ENCODE measurements at regions not wholly inside any gene's neighbourhood (a gene's known extent, or its start where the extent isn't known, plus 50 kb on each side); places are given as distances from the start of the nearest gene placed in this dataset.

DNA sequence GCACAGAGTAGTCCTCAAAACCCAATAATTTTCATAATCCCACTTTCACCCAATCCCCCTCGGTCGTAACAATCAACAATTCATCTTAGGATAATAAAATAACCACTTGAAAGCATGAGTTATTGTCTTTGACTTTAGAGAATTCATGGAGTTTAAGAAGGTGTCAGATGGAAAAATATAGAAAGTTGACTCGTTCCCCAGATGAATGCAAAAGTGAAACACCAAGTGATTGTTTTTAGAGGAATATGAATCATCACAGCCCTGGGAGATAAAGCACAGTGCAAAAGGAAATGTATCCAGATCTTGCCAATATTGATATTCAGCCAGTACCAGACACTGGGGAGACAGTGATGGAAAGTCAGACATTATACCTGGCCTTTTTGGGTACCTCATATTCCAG lies 860.5 kb downstream of the DHX35 start:
- TF ChIP-seq POLR2A (IDR thresholded peaks at IDR 0.05; ENCODE audit: low read depth, low read length) = no peak
- no peak for DNase-seq (ENCODE audit: insufficient read length, low spot score)
- no peak for FAIRE-seq

DNA sequence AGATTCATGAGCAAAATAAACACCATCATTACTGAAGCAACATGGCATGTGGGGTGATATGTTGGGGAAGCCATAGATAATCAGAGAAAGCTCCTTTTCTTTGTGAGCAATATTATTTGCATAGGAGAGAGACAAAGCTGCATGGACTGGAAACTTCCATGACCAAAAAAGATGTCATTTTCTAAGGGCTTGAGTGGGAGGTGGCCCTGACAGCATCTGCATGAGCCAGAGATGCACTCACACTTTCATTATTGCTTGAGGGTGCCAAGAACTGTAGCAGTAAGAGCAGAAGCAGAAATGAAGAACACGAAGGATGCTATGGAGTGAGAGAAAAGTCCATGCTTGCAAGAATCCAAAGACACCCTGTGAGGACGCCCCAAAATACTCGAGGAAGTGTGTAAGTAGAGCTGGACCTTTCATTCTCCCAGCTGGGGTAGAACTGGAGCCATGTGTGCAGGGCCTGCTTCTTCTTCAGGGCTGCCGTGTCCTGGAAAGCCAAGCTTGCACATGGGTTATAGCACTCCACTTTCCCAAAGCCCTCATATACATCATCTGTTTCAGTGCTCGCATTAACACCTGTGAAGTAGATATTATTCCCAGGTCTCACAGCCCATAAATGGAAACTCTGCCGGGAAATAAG lies 851.2 kb downstream of the DHX35 start:
- DNase-seq (ENCODE audit: insufficient read length, low spot score) (no peak), FAIRE-seq (no peak)
- TF ChIP-seq SPI1 (IDR thresholded peaks at IDR 0.05; ENCODE audit: low read depth, low read length) (no peak), POU2F2 (IDR thresholded peaks at IDR 0.05; ENCODE audit: low read depth, low read length) (peak; percentile 69; the same call in 1 of the 2 replicates)

DNA sequence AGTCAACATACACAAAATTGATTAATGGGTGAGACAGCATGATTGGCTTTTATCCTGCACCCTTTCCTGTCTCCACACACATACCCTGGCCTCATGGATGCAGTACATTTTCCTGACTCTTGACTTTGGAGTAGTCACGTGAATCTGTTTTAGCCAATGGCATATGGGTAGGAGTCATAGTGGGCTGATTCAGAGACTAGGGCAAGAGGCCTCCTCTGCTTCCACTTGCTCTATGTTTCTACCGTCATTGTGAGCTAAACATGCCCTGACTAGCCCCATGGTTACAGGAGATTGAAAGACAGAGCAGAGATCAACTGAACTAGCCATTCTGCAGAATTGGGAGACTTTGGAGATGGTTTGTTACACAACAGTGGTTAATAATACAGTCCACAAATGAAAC lies 850.0 kb downstream of the DHX35 start:
- no peak for FAIRE-seq
- no peak for TF ChIP-seq POLR2A (IDR thresholded peaks at IDR 0.05; ENCODE audit: low read depth, low read length)
- TF ChIP-seq SPI1 (IDR thresholded peaks at IDR 0.05; ENCODE audit: low read depth, low read length) = no peak
- TF ChIP-seq PAX5 (IDR thresholded peaks at IDR 0.05; ENCODE audit: insufficient read depth, low read length, severe bottlenecking) = no peak
- TF ChIP-seq POU2F2 (IDR thresholded peaks at IDR 0.05; ENCODE audit: low read depth, low read length) = no peak
- no peak for TF ChIP-seq TAF1 (IDR thresholded peaks at IDR 0.05; ENCODE audit: low read depth, low read length)
- no peak for TF ChIP-seq POLR2AphosphoS5 (IDR thresholded peaks at IDR 0.05; ENCODE audit: low read depth, low read length)
- DNase-seq (ENCODE audit: insufficient read length, low spot score) = no peak

DNA sequence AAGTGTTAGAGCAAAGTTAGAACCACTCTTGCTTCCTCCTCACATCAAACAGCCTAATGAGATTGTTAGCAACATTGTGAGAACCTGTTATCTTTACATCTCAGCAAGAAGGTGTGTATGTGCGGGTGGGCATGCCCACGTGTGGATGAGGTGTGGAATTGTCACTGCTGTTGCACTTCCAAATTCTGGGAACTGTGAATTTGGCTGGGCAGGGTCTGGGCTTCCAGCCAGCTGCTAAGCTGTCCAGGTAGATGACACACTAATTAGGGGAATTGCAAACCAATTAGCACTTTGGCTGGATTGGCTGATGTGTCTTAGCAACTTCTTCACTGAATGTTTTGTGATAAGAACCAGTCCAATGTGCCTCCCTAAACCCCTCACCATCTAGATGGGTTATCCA lies 848.2 kb downstream of the DHX35 start:
- DNase-seq (ENCODE audit: insufficient read length, low spot score) = no peak
- TF ChIP-seq POLR2A (IDR thresholded peaks at IDR 0.05; ENCODE audit: low read depth, low read length) (no peak), POU2F2 (IDR thresholded peaks at IDR 0.05; ENCODE audit: low read depth, low read length) (no peak), POLR2AphosphoS5 (IDR thresholded peaks at IDR 0.05; ENCODE audit: low read depth, low read length) (no peak), TAF1 (IDR thresholded peaks at IDR 0.05; ENCODE audit: low read depth, low read length) (no peak), SPI1 (IDR thresholded peaks at IDR 0.05; ENCODE audit: low read depth, low read length) (no peak)
- FAIRE-seq = no peak

DNA sequence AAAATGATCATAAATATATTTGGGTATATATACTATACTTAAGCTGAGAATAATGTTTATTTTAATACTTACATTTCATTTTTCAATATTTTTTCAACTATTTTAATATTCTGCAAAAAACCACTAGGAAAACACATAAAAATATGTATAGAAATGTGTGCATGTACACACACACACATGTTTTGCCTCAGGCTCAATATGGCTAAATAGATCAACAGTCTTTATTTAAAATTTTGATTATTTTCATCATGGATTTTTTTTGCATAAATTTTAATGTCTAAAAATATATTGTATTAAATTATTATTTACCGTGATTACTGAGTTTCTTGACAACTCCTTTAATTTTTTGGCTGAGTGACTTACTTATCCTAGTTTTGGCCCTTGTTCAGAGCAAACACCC lies 846.5 kb downstream of the DHX35 start:
- TF ChIP-seq SPI1 (IDR thresholded peaks at IDR 0.05; ENCODE audit: low read depth, low read length) (no peak), TAF1 (IDR thresholded peaks at IDR 0.05; ENCODE audit: low read depth, low read length) (no peak)
- FAIRE-seq (no peak), DNase-seq (ENCODE audit: insufficient read length, low spot score) (no peak)

DNA sequence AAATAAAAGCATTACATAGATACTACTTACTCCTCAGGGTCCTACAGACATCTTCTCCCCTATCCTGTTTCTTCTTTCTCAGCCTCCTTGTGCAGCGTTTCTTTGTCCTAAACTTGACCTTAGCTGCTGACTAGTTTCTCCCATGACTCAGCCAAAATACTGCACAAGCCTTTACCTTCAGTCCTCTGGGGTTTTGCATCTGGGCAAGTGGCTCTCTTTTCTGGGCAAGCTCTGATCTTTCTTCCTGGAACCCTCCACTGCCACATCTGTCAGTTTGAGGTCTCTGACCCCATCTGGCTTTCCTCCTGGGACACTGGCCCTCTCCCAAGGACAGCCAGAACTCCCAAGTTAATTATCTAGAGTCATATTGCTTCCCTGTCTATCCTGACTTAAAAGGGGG lies 838.4 kb downstream of the DHX35 start:
- FAIRE-seq = no peak
- no peak for DNase-seq (ENCODE audit: insufficient read length, low spot score)
- no peak for TF ChIP-seq POU2F2 (IDR thresholded peaks at IDR 0.05; ENCODE audit: low read depth, low read length)
- TF ChIP-seq POLR2A (IDR thresholded peaks at IDR 0.05; ENCODE audit: low read depth, low read length) = no peak
- no peak for TF ChIP-seq PAX5 (IDR thresholded peaks at IDR 0.05; ENCODE audit: insufficient read depth, low read length, severe bottlenecking)
- TF ChIP-seq SPI1 (IDR thresholded peaks at IDR 0.05; ENCODE audit: low read depth, low read length) = no peak
- TF ChIP-seq POLR2AphosphoS5 (IDR thresholded peaks at IDR 0.05; ENCODE audit: low read depth, low read length) = no peak
- TF ChIP-seq TAF1 (IDR thresholded peaks at IDR 0.05; ENCODE audit: low read depth, low read length) = no peak

DNA sequence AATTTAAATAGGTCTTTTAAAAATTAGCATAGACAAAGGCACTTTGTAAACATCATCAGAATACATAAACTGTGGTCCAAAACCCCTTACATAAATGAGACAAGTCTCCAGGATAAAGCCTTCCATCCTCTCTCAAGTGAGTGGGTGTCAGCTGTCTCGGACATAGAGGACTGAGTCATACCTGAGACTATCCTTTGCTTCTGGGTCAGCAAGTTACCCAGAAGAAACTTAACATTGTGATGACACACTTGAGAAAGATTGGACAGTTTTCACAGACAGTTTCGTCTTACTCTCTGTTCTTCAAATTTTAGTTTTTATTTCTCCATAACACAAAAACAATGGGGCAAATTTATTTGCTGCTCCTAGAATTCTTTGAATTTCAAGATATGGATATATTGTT lies 838.0 kb downstream of the DHX35 start:
- DNase-seq (ENCODE audit: insufficient read length, low spot score) (no peak), FAIRE-seq (no peak)
- TF ChIP-seq PAX5 (IDR thresholded peaks at IDR 0.05; ENCODE audit: insufficient read depth, low read length, severe bottlenecking) (no peak), SPI1 (IDR thresholded peaks at IDR 0.05; ENCODE audit: low read depth, low read length) (no peak), POLR2AphosphoS5 (IDR thresholded peaks at IDR 0.05; ENCODE audit: low read depth, low read length) (no peak), POLR2A (IDR thresholded peaks at IDR 0.05; ENCODE audit: low read depth, low read length) (no peak), TAF1 (IDR thresholded peaks at IDR 0.05; ENCODE audit: low read depth, low read length) (no peak), POU2F2 (IDR thresholded peaks at IDR 0.05; ENCODE audit: low read depth, low read length) (no peak)

DNA sequence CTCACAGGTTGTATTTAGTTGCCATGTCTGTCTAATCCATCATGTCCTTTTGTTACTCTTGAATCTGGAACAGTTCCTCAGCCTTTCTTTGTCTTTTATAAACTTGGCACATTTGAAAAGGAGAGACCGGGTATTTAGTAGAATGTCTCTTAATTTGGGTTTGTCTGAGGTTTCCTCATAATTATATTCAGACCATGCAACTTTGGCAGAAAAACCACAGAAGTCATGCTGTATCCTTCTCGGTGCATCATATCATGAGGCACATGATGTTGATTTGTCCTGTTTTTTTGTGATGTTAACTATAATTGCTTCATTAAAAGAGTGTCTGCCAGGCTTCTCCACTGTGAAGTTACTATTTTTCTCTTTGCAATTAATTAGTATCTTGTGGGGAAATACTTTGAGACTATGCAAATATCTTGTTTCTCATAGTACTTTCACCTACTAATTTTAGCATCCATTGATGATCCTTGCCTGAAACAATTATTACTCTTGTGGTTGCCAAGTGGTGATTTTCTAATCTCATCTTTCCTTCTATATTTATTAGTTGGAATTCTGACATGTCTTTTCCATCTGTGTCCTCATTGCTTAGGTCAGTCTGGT lies 837.3 kb downstream of the DHX35 start:
- DNase-seq (ENCODE audit: insufficient read length, low spot score) (no peak), FAIRE-seq (no peak)
- TF ChIP-seq POU2F2 (IDR thresholded peaks at IDR 0.05; ENCODE audit: low read depth, low read length) (no peak), TAF1 (IDR thresholded peaks at IDR 0.05; ENCODE audit: low read depth, low read length) (no peak), PAX5 (IDR thresholded peaks at IDR 0.05; ENCODE audit: insufficient read depth, low read length, severe bottlenecking) (no peak), POLR2AphosphoS5 (IDR thresholded peaks at IDR 0.05; ENCODE audit: low read depth, low read length) (no peak), SPI1 (IDR thresholded peaks at IDR 0.05; ENCODE audit: low read depth, low read length) (no peak), POLR2A (IDR thresholded peaks at IDR 0.05; ENCODE audit: low read depth, low read length) (no peak)

DNA sequence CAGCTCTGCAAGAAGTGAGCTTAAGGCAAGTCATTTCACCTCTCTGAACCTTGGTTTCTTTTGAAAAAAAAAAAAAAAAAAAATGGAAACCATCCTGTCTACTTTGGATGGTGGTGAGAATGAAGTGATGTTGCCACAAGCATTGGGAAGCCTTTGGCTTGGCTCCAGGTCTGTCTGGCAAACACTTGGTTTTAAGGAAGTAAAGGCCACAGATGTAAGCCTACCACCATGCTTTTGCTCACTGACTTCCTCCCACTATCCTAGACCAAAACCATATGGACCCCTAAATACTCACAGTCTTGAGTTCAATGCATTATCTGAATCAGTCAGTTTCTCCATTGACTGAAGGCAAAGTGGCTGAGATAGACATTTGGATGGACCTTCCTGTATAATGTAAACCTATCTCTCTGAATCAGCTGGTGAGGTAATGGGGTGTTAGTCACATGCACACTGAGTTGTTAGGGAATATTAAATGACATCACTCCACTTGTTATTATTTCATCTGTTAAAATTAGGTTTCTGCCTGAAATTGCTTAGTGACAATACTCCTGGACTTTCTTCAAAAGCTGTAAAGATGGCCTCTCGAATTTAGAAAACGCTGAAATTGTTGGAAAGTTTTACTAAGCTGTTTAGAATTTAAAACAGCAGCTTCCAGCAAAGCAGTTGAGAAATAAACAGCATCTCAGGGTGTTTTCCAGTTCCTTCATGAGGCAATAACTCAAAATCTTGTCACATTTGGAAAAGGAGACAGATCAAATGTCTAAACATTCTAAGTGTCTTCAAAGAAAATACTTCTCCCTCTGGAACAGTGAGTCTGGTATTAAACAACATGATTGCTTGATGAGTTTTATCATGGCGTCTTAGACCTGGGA lies 833.5 kb downstream of the DHX35 start:
- DNase-seq (ENCODE audit: insufficient read length, low spot score) (no peak), FAIRE-seq (no peak)
- TF ChIP-seq POU2F2 (IDR thresholded peaks at IDR 0.05; ENCODE audit: low read depth, low read length) (no peak), SPI1 (IDR thresholded peaks at IDR 0.05; ENCODE audit: low read depth, low read length) (no peak), TAF1 (IDR thresholded peaks at IDR 0.05; ENCODE audit: low read depth, low read length) (no peak), POLR2A (IDR thresholded peaks at IDR 0.05; ENCODE audit: low read depth, low read length) (no peak), POLR2AphosphoS5 (IDR thresholded peaks at IDR 0.05; ENCODE audit: low read depth, low read length) (no peak), PAX5 (IDR thresholded peaks at IDR 0.05; ENCODE audit: insufficient read depth, low read length, severe bottlenecking) (no peak)

DNA sequence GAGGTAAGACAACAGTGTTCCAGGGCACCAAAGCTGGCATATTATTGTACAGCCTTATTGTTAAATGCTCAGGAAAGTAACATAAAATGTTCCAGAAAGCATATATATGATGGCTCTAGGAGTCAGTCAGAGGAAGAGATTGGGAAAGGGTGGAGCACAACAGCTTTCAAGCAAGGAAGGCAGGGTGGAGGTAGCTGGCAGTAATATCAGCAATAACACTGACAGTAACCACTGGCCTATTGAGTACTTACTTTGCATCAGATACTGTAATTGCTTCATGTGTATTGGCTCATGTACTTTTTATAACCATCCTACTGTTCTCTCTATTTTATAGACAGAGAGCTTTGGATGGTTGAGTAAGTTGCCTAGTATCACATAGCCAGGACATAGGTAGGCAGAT lies 830.2 kb downstream of the DHX35 start:
- DNase-seq (ENCODE audit: insufficient read length, low spot score) (no peak), FAIRE-seq (no peak)
- no peak for TF ChIP-seq POLR2AphosphoS5 (IDR thresholded peaks at IDR 0.05; ENCODE audit: low read depth, low read length)
- no peak for TF ChIP-seq POLR2A (IDR thresholded peaks at IDR 0.05; ENCODE audit: low read depth, low read length)
- TF ChIP-seq SPI1 (IDR thresholded peaks at IDR 0.05; ENCODE audit: low read depth, low read length) = no peak
- no peak for TF ChIP-seq POU2F2 (IDR thresholded peaks at IDR 0.05; ENCODE audit: low read depth, low read length)
- TF ChIP-seq PAX5 (IDR thresholded peaks at IDR 0.05; ENCODE audit: insufficient read depth, low read length, severe bottlenecking) = no peak
- TF ChIP-seq TAF1 (IDR thresholded peaks at IDR 0.05; ENCODE audit: low read depth, low read length) = no peak

Data from GM12891 (cell line).